Chondrocyte (in vitro differentiated cells): ENCODE measurements at regions not wholly inside any gene's neighbourhood (a gene's known extent, or its start where the extent isn't known, plus 50 kb on each side); places are given as distances from the start of the nearest gene placed in this dataset.

Experiments used
- DNase-seq: peaks from one replicate; pipeline ENCODE4 v3.0.0; 2021; ENCODE audit warnings: mixed read lengths, low spot score
- H3K27ac Mint-ChIP-seq: one replicate; pipeline ENCODE4 v1.8.0; 2021; ENCODE audit warnings: mild to moderate bottlenecking, moderate library complexity, mixed read lengths; ENCODE audit not compliant: unreplicated experiment
- H3K27me3 Mint-ChIP-seq: 2 replicates; pipeline ENCODE4 v1.8.0; 2021; ENCODE audit warnings: low read depth, mixed read lengths
- H3K36me3 Mint-ChIP-seq: 2 replicates; pipeline ENCODE4 v1.8.0; 2021; ENCODE audit warnings: low read depth, mixed read lengths
- H3K4me1 Mint-ChIP-seq: 2 replicates; pipeline ENCODE4 v1.8.0; 2021; ENCODE audit warnings: low read depth, mild to moderate bottlenecking, mixed read lengths
- H3K4me3 Mint-ChIP-seq: one replicate; pipeline ENCODE4 v1.8.0; 2021; ENCODE audit warnings: mild to moderate bottlenecking, moderate library complexity, mixed read lengths; ENCODE audit not compliant: unreplicated experiment
- H3K9me3 Mint-ChIP-seq: 2 replicates; pipeline ENCODE4 v1.8.0; 2021; ENCODE audit warnings: low read depth, mixed read lengths
- TF ChIP-seq, protein P1 (sequence below): fragments of 200-600 bp; sonication (generic); IDR thresholded peaks from 2 replicates; pipeline ENCODE4 v1.5.0; 2021; ENCODE audit warnings: antibody characterized with exemption, mild to moderate bottlenecking, moderate library complexity

DNA sequence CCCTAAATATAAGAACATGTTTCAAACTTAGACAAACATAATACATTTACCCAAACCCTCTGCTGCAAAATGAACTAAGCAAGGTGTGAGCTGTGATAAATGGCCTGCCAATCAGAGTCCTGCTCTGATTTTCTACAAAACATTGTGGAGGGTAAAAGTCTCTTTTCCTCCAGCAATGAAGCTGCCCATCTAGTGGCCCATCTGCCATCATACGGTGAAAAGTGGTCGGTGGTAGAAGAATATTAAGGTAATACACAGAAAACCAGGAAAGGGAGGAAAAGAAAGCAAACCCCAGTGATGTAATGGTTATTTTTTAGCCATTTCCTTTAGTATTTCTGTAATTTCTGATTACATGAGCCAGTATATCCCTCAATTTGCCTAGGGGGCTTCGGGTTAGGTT lies 838.1 kb downstream of the TBL1XR1 start:
- TF ChIP-seq, protein P1, sequence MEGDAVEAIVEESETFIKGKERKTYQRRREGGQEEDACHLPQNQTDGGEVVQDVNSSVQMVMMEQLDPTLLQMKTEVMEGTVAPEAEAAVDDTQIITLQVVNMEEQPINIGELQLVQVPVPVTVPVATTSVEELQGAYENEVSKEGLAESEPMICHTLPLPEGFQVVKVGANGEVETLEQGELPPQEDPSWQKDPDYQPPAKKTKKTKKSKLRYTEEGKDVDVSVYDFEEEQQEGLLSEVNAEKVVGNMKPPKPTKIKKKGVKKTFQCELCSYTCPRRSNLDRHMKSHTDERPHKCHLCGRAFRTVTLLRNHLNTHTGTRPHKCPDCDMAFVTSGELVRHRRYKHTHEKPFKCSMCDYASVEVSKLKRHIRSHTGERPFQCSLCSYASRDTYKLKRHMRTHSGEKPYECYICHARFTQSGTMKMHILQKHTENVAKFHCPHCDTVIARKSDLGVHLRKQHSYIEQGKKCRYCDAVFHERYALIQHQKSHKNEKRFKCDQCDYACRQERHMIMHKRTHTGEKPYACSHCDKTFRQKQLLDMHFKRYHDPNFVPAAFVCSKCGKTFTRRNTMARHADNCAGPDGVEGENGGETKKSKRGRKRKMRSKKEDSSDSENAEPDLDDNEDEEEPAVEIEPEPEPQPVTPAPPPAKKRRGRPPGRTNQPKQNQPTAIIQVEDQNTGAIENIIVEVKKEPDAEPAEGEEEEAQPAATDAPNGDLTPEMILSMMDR, result peak; percentile 36

DNA sequence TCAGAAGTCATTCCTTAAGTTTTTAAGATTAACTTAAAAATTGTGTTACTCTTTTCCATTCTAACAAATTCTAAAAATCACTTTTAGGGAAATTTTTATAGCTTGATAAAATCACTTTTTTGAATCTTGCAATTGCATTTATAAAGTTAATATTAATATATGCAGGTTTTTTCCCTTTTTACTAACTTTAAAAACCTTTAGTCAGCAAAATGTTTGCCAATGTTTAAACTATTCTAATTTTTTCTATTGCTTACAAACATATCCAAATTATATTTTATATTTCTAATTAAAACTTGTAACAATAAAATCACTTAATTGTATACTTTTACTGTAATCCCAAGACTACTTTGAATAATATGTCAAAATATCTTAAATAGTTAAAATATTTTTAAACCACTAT lies 839.4 kb downstream of the TBL1XR1 start:
- no peak overlapping the region for H3K4me3 Mint-ChIP-seq
- no peaks in the 10 kb centered on the region for H3K27me3 Mint-ChIP-seq
- no peak for DNase-seq
- peaks cover 1% of the 10 kb centered on the region for H3K36me3 Mint-ChIP-seq
- H3K9me3 Mint-ChIP-seq, result no peaks in the 10 kb centered on the region
- no peak overlapping the region for H3K27ac Mint-ChIP-seq
- TF ChIP-seq, protein P1, result no peak
- H3K4me1 Mint-ChIP-seq, result peaks cover 1% of the 10 kb centered on the region

More for the DNA sequence above, 838.1 kb downstream of the TBL1XR1 start:
- Mint-ChIP-seq H3K27me3 (no peaks in the 10 kb centered on the region), H3K36me3 (peaks cover 1% of the 10 kb centered on the region), H3K9me3 (no peaks in the 10 kb centered on the region), H3K27ac (no peak overlapping the region), H3K4me1 (no peaks in the 10 kb centered on the region), H3K4me3 (no peak overlapping the region)
- DNase-seq, result no peak

DNA sequence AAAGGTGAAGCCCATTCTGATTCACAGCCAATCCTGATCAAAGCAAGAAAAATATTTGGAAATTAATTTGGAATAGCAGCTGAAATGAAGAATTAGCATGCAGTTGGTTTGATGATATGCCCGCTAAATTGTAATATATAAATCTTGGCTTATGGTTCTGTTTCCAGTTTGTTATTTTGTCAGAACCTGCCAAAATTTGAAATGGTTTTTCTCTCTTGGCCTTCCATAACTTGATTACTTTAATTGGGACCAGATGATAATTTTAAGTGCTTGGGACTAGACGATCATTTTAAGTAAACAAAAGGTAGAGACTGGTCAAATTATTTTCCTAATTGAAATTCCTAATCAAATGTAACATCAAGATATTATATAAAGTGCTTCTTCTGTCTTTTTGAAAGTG lies 842.4 kb downstream of the TBL1XR1 start:
- Mint-ChIP-seq H3K9me3 (peaks cover 8% of the 10 kb centered on the region), H3K27ac (no peak overlapping the region), H3K36me3 (no peaks in the 10 kb centered on the region), H3K4me3 (no peak overlapping the region), H3K27me3 (no peaks in the 10 kb centered on the region), H3K4me1 (peaks cover 14% of the 10 kb centered on the region)
- no peak for DNase-seq
- TF ChIP-seq, protein P1, result no peak

DNA sequence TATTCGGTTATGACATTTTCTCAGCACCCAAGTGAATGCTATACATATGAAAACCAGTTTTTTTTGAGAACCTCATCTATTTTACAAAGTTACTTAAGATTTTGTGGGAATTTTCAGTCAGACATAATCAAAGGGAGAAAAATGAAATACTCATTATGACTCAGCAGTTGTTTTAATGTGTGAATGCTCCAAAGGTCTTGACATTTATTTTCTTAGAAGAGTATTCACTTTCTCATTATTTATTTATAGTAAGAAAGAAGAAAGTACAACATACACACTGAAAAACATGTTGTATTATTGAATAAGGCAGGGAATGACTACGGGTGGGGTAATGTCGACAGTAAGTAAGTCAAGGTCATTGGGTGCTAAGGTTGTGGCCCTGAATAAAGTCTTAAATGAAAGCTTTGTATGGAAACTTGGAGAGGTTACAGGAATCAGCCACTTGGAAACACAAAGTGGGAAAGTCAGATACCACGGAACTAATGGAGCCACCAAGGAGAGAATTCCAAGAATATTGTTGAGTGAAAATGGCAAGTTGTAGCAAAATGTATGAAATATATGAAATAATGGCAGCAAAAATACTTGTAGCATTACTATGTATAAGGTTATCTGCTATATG lies 844.5 kb downstream of the TBL1XR1 start:
- TF ChIP-seq, protein P1, result no peak
- Mint-ChIP-seq H3K36me3 (no peaks in the 10 kb centered on the region), H3K9me3 (peaks cover 9% of the 10 kb centered on the region), H3K4me1 (peaks cover 15% of the 10 kb centered on the region), H3K4me3 (no peak overlapping the region), H3K27ac (no peak overlapping the region), H3K27me3 (no peaks in the 10 kb centered on the region)
- no peak for DNase-seq

DNA sequence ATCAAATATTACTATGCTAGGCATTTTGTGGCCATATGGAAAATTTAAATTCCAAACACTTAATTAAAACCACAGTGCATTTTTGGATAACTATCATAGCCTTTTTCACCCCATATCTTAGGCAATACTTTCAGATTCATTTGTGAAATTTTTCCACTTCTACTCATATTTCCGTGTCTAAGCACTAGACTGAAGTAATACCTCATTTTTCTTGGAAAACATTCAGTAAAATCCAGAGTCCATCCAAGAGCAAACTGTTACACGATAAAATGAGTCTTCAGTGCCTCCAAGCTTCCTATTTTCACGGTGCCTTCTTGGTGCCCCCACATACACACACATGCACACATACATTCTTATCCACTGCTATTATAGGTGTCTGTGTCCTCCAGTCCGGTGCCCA lies 845.9 kb downstream of the TBL1XR1 start:
- Mint-ChIP-seq H3K4me3 (no peak overlapping the region), H3K27me3 (no peaks in the 10 kb centered on the region), H3K27ac (no peak overlapping the region), H3K4me1 (peaks cover 15% of the 10 kb centered on the region), H3K36me3 (no peaks in the 10 kb centered on the region), H3K9me3 (peaks cover 9% of the 10 kb centered on the region)
- DNase-seq, result no peak
- TF ChIP-seq, protein P1, result no peak
